Osteoblast (primary cell): ENCODE measurements at regions not wholly inside any gene's neighbourhood (a gene's known extent, or its start where the extent isn't known, plus 50 kb on each side); places are given as distances from the start of the nearest gene placed in this dataset.

ENCODE experiments used
- DNase-seq: peaks from one replicate; pipeline ENCODE4 v3.0.0; 2011; ENCODE audit warnings: low spot score, mixed read lengths; ENCODE audit not compliant: insufficient read length; ENCODE audit errors: missing footprints
- H2AFZ ChIP-seq: 2 replicates; pipeline ENCODE4 v1.6.0; 2011; ENCODE audit warnings: mild to moderate bottlenecking, low read length
- H3K27ac ChIP-seq: 2 replicates; pipeline ENCODE4 v1.5.1; 2011; ENCODE audit warnings: mild to moderate bottlenecking, low read depth, low read length, moderate library complexity
- H3K27me3 ChIP-seq: 2 replicates; pipeline ENCODE4 v1.6.0; 2012; ENCODE audit warnings: mild to moderate bottlenecking, control low read depth, inconsistent platforms, low read length, moderate library complexity; ENCODE audit not compliant: insufficient read depth
- H3K36me3 ChIP-seq: 2 replicates; pipeline ENCODE4 v1.5.1; 2011; ENCODE audit warnings: mild to moderate bottlenecking, low read length, control low read depth, moderate library complexity; ENCODE audit not compliant: insufficient read depth
- H3K4me1 ChIP-seq: 2 replicates; pipeline ENCODE4 v1.5.1; 2011; ENCODE audit warnings: mild to moderate bottlenecking, low read length, control low read depth, moderate library complexity; ENCODE audit not compliant: insufficient read depth
- H3K4me2 ChIP-seq: 2 replicates; pipeline ENCODE4 v1.6.0; 2011; ENCODE audit warnings: mild to moderate bottlenecking, low read length; ENCODE audit not compliant: insufficient read depth
- H3K4me3 ChIP-seq: fragments of 200-600 bp; sonication (generic); 3 replicates; pipeline ENCODE4 v1.5.1; 2012; ENCODE audit warnings: mild to moderate bottlenecking, low read length, inconsistent platforms; ENCODE audit not compliant: insufficient read depth
- H3K79me2 ChIP-seq: 2 replicates; pipeline ENCODE4 v1.6.0; 2012; ENCODE audit warnings: mild to moderate bottlenecking, low read length, control low read depth, inconsistent platforms; ENCODE audit not compliant: insufficient read depth
- H3K9me3 ChIP-seq: 2 replicates; pipeline ENCODE4 v1.5.1; 2011; ENCODE audit warnings: low read depth, low read length, control low read depth
- H4K20me1 ChIP-seq: 2 replicates; pipeline ENCODE4 v1.6.0; 2012; ENCODE audit warnings: mild to moderate bottlenecking, low read length, control low read depth; ENCODE audit not compliant: insufficient read depth
- TF ChIP-seq, protein P1 (sequence below): IDR thresholded peaks from 2 replicates; pipeline ENCODE4 v1.5.1; 2011; ENCODE audit warnings: mild to moderate bottlenecking, low read depth, low read length, moderate library complexity; ENCODE audit errors: extremely low read depth

DNA sequence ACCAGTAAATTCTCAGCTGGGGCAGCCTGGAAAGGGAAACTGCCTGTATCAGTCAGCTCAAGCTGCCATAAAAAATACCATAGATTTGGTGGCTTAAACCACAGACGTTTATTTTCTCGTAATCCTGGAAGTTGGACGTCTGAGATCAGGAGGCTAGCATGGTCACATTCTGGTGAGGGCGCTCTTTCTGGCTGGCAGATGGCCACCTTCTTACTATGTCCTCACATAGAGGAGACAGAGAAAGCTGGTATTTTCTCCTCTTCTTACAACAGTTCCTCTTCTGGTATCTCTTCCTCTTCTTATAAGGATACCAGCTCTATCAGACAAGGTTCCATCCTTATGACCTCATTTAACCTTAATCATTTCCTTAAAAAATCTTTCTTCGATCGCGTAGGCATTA is 50.5 kb upstream of the RFX3 start:
- Histone ChIP-seq H3K36me3 (no peaks in the 10 kb centered on the region), H3K27ac (no peak overlapping the region), H3K79me2 (no peaks in the 10 kb centered on the region), H4K20me1 (no peaks in the 10 kb centered on the region), H2AFZ (no peak overlapping the region), H3K4me3 (no peak overlapping the region), H3K27me3 (no peaks in the 10 kb centered on the region), H3K4me1 (peaks cover 3% of the 10 kb centered on the region), H3K4me2 (no peak overlapping the region), H3K9me3 (no peaks in the 10 kb centered on the region)
- DNase-seq = no peak
- TF ChIP-seq, protein P1, sequence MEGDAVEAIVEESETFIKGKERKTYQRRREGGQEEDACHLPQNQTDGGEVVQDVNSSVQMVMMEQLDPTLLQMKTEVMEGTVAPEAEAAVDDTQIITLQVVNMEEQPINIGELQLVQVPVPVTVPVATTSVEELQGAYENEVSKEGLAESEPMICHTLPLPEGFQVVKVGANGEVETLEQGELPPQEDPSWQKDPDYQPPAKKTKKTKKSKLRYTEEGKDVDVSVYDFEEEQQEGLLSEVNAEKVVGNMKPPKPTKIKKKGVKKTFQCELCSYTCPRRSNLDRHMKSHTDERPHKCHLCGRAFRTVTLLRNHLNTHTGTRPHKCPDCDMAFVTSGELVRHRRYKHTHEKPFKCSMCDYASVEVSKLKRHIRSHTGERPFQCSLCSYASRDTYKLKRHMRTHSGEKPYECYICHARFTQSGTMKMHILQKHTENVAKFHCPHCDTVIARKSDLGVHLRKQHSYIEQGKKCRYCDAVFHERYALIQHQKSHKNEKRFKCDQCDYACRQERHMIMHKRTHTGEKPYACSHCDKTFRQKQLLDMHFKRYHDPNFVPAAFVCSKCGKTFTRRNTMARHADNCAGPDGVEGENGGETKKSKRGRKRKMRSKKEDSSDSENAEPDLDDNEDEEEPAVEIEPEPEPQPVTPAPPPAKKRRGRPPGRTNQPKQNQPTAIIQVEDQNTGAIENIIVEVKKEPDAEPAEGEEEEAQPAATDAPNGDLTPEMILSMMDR = peak; percentile 11

DNA sequence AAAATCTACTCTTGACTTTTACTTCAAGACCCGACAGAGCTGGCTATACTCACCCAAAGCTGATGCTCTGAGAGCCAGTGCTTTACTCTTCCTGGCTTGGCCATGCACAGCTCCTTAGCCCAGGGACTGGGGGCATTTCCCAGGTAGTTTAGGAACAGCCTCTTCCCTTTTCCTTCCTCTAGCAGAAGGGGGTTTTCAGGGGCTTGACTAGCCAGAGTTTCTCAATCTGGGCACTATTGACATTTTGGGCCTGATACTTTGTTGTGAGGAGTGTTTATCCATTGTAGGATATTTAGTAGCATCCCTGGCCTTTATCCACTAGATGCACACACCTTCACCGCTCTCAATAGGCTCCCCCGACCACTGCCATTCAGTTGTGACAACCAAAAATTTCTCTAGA is 50.0 kb upstream of the RFX3 start:
- Histone ChIP-seq H3K4me2 (no peak overlapping the region), H3K4me1 (peaks cover 3% of the 10 kb centered on the region), H3K79me2 (no peaks in the 10 kb centered on the region), H3K27ac (no peak overlapping the region), H3K27me3 (no peaks in the 10 kb centered on the region), H2AFZ (no peak overlapping the region), H3K4me3 (no peak overlapping the region), H3K9me3 (no peaks in the 10 kb centered on the region), H3K36me3 (no peaks in the 10 kb centered on the region), H4K20me1 (no peaks in the 10 kb centered on the region)
- TF ChIP-seq, protein P1 = no peak
- no peak for DNase-seq
